Stimulated activated CD4-positive, alpha-beta T cell treated with anti-CD3 and anti-CD28 coated beads, TNF-alpha, amount 100 ng/mL, for 1 hour (primary cell): ENCODE measurements at regions not wholly inside any gene's neighbourhood (a gene's known extent, or its start where the extent isn't known, plus 50 kb on each side); places are given as distances from the start of the nearest gene placed in this dataset.

ENCODE experiments used
- DNase-seq, 3 donors: peaks; one replicate each; pipeline ENCODE4 v3.0.0-alpha.2; 2020; ENCODE audit warnings: low read depth in 3 of 3, low spot score in 1 of 3

- DNase-seq: no peak
Observed at GRCh38 chr21:35412231-35412630, 363.1 kb upstream of the RUNX1 start.

GRCh38 chr21:35411434-35411833 is 362.3 kb upstream of the RUNX1 start:
- DNase-seq: no peak

- DNase-seq: no peak
Observed at GRCh38 chr21:35410656-35411055, 361.6 kb upstream of the RUNX1 start.

- no peak for DNase-seq
Observed at GRCh38 chr21:35410123-35410522, 361.0 kb upstream of the RUNX1 start.

GRCh38 chr21:35408401-35408800 is 359.3 kb upstream of the RUNX1 start:
- no peak for DNase-seq

- DNase-seq: no peak
Observed at GRCh38 chr21:35406635-35407034, 357.5 kb upstream of the RUNX1 start.

GRCh38 chr21:35405981-35406380 is 356.9 kb upstream of the RUNX1 start:
- DNase-seq: no peak

- DNase-seq: no peak
Observed at GRCh38 chr21:35404247-35404646, 355.1 kb upstream of the RUNX1 start.

- no peak for DNase-seq
Observed at GRCh38 chr21:35402061-35402460, 353.0 kb upstream of the RUNX1 start.

- DNase-seq: no peak
Observed at GRCh38 chr21:35401476-35401875, 352.4 kb upstream of the RUNX1 start.

GRCh38 chr21:35400233-35400939 is 351.3 kb upstream of the RUNX1 start:
- peak in 2 of 3 donors; percentile 2 to 5 for DNase-seq

GRCh38 chr21:35399706-35400105 is 350.6 kb upstream of the RUNX1 start:
- no peak for DNase-seq

GRCh38 chr21:35399002-35399530 is 350.0 kb upstream of the RUNX1 start:
- DNase-seq: no peak

GRCh38 chr21:35398346-35398982 is 349.4 kb upstream of the RUNX1 start:
- no peak for DNase-seq

GRCh38 chr21:35397781-35398180 is 348.7 kb upstream of the RUNX1 start:
- DNase-seq: no peak

GRCh38 chr21:35396655-35397054 is 347.6 kb upstream of the RUNX1 start:
- no peak for DNase-seq

- no peak for DNase-seq
Observed at GRCh38 chr21:35395728-35396127, 346.6 kb upstream of the RUNX1 start.

GRCh38 chr21:35394634-35395369 is 345.7 kb upstream of the RUNX1 start:
- no peak for DNase-seq

GRCh38 chr21:35394049-35394448 is 344.9 kb upstream of the RUNX1 start:
- DNase-seq: no peak

GRCh38 chr21:35390013-35390776 is 341.1 kb upstream of the RUNX1 start:
- no peak for DNase-seq

GRCh38 chr21:35386491-35387079 is 337.5 kb upstream of the RUNX1 start:
- DNase-seq: no peak
